ENCODE measurements at regions not wholly inside any gene's neighbourhood (a gene's known extent, or its start where the extent isn't known, plus 50 kb on each side); places are given as distances from the start of the nearest gene placed in this dataset.

DNA sequence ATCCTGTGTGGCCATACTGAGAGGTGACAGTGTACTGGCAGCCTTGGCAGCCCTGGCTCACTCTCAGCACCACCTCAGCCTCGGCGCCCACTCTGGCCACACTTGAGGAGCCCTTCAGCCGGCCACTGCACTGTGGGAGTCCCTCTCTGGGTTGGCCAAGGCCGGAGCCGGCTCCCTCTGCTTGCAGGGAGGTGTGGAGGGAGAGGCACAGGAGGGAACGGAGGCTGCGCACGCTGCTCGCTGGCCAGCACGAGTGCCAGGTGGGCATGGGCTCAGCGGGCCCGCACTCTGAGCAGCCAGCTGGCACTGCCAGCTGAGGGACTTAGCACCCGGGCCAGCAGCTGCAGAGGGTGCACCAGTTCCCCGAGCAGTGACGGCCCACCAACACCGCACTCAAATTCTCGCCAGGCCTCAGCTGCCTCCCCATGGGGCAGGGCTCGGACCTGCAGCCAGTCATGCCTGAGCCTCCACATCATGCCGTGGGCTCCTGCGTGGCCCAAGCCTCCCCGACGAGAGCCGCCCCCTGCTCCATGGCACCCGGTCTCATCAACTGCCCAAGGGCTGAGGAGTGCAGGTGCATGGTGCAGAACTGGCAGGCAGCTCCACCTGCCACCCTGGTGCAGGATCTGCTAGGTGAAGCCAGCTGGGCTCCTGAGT lies 184.4 kb upstream of the TOX3 start:
- Mint-ChIP-seq H3K27ac (no peak overlapping the region), H3K27me3 (no peaks in the 10 kb centered on the region), H3K9me3 (peaks cover 7% of the 10 kb centered on the region), H3K4me1 (no peaks in the 10 kb centered on the region), H3K36me3 (ENCODE audit: low read depth) (no peaks in the 10 kb centered on the region), H3K4me3 (no peak overlapping the region)
- CTCF ChIA-PET, result no interaction called here
- POLR2A ChIA-PET, result no interaction called here
- no peak for DNase-seq

DNA sequence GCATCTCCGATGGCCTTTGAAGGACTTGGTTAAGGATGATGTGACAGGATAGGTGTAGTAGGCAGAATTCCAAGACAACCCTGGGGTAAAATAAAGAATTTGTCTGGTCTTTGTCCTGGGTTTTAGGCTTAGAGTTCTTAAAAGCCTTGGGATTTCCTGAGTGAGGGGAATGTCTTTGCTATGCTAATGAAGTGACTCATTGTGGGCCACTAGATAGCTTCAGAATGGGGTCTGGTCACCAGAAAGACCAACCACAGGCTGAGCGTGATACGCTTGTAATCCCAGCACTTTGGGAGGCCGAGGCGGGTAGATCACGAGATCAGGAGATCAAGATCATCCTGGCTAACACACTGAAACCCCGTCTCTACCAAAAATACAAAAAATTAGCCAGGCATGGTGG lies 182.8 kb upstream of the TOX3 start:
- H3K27me3 Mint-ChIP-seq, result no peaks in the 10 kb centered on the region
- CTCF ChIA-PET, result no interaction called here
- H3K36me3 Mint-ChIP-seq (ENCODE audit: low read depth), result no peaks in the 10 kb centered on the region
- no peak for DNase-seq
- H3K4me1 Mint-ChIP-seq, result no peaks in the 10 kb centered on the region
- POLR2A ChIA-PET, result no interaction called here
- peaks cover 7% of the 10 kb centered on the region for H3K9me3 Mint-ChIP-seq
- no peak overlapping the region for H3K27ac Mint-ChIP-seq
- H3K4me3 Mint-ChIP-seq, result no peak overlapping the region

DNA sequence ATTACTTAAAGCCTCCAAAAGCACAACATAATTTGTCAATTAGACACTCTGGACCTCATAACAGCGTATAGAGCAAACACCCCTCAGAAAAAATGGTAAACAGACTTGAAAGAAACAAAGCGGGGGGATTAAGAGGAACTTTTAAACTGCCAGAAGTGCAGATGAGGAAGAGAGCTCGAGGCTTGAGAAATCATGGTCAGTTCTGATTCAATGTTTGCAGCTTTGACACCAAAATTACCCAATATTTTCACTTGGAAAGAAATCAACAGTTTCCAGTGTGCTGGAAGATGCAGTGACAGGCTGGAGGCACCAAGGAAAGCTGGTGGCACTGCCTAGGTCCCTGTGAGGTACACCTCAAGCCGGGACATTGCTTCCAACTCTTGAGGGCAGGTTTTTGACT lies 180.9 kb upstream of the TOX3 start:
- Mint-ChIP-seq H3K9me3 (peaks cover 9% of the 10 kb centered on the region), H3K36me3 (ENCODE audit: low read depth) (no peaks in the 10 kb centered on the region), H3K4me1 (no peaks in the 10 kb centered on the region), H3K27ac (no peak overlapping the region), H3K27me3 (no peaks in the 10 kb centered on the region), H3K4me3 (no peak overlapping the region)
- no peak for DNase-seq
- CTCF ChIA-PET, result interaction anchor here (0.5 kb wide), 1 partner anchor 920 kb away, joined by 4 read pairs; no protein-coding TSS in a partner anchor
- POLR2A ChIA-PET, result no interaction called here

DNA sequence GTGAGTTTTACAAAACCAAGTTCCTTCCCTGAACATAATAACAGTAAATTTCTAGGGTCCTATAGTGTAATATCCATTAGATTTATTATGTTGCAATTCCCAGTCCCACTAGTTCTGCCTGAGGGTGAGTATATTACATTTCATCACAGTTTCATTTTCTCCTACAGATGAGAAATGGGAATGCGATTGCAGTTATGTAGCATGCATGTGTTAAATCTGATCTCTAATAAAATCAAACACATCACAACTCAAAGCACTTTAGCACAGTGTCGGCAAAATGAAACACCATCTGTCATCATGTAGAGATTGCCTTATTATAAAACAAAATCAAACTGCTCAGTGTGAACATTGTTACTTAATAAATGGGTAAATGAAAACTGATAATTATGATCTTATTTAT lies 180.5 kb upstream of the TOX3 start:
- no peak overlapping the region for H3K27ac Mint-ChIP-seq
- ChIA-PET CTCF (interaction anchor here (0.5 kb wide), 1 partner anchor 920 kb away, joined by 4 read pairs; no protein-coding TSS in a partner anchor), POLR2A (no interaction called here)
- H3K4me3 Mint-ChIP-seq, result no peak overlapping the region
- H3K4me1 Mint-ChIP-seq, result no peaks in the 10 kb centered on the region
- H3K36me3 Mint-ChIP-seq (ENCODE audit: low read depth), result no peaks in the 10 kb centered on the region
- H3K9me3 Mint-ChIP-seq, result peaks cover 6% of the 10 kb centered on the region
- no peak for DNase-seq
- no peaks in the 10 kb centered on the region for H3K27me3 Mint-ChIP-seq

DNA sequence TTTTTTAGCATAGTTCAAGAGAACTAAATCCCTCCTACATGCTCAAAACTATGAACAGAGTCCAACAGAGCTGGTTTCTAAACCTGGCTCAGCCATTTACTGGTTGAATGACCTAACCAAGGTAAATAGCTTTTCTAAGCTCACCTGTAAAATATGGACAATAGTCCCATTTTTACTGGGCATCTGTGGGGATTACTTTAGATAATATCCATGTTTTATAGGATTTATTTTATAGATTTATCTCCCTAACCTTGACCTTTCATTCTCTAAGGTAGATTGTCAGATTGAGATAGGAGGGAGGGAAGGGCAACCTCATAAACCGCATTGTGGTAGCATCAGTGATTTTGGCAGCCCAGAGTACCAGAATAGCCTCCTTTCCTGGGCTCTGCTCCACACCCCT lies 178.5 kb upstream of the TOX3 start:
- no peaks in the 10 kb centered on the region for H3K27me3 Mint-ChIP-seq
- no peaks in the 10 kb centered on the region for H3K36me3 Mint-ChIP-seq (ENCODE audit: low read depth)
- H3K9me3 Mint-ChIP-seq, result peaks cover 6% of the 10 kb centered on the region
- H3K27ac Mint-ChIP-seq, result no peak overlapping the region
- POLR2A ChIA-PET, result no interaction called here
- no peak overlapping the region for H3K4me3 Mint-ChIP-seq
- DNase-seq, result no peak
- CTCF ChIA-PET, result no interaction called here
- H3K4me1 Mint-ChIP-seq, result no peaks in the 10 kb centered on the region

DNA sequence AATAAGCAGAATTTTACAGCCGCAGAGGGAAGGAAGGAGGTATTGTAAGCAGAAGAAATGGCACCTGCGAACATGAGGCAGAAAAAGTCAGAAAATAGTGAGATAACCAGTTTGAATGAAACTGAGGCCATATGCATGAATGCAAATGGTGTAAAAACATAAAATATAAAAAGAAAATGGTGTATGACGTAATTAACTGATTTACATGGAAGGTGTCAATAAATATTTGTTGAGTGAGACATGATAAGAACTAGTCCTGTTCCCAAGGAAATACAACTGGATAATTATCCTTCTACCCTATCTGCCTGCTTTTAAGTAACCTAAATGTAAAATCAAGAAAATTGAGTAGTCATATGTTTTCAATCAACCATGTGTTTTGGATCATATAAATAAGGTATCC lies 178.1 kb upstream of the TOX3 start:
- H3K9me3 Mint-ChIP-seq, result peaks cover 6% of the 10 kb centered on the region
- no peaks in the 10 kb centered on the region for H3K36me3 Mint-ChIP-seq (ENCODE audit: low read depth)
- POLR2A ChIA-PET, result no interaction called here
- no peak for DNase-seq
- no peaks in the 10 kb centered on the region for H3K27me3 Mint-ChIP-seq
- H3K4me3 Mint-ChIP-seq, result no peak overlapping the region
- no peaks in the 10 kb centered on the region for H3K4me1 Mint-ChIP-seq
- CTCF ChIA-PET, result no interaction called here
- H3K27ac Mint-ChIP-seq, result no peak overlapping the region

DNA sequence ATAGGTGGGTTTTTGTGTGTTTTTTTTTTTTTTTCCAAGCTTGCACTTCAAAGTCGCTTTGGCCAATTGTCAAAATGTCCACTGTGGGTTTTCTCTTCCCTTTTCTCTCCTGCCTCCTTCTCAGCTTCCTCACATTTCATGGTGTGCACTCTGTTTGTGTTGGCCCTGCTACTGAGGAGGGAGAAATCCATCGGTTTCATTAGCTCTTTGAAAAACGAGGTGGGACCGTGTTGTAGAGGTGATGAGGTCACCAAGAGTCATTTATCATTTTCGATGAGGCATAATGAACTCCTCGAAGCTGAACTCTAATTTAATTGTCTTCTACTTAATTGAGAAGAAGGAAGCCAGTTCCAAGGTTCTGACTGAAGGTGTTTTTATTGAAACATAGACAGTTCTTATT lies 174.4 kb upstream of the TOX3 start:
- no peak for DNase-seq
- Mint-ChIP-seq H3K9me3 (peaks cover 6% of the 10 kb centered on the region), H3K27ac (no peak overlapping the region), H3K4me3 (no peak overlapping the region), H3K27me3 (no peaks in the 10 kb centered on the region), H3K4me1 (no peaks in the 10 kb centered on the region), H3K36me3 (ENCODE audit: low read depth) (no peaks in the 10 kb centered on the region)
- POLR2A ChIA-PET, result no interaction called here
- CTCF ChIA-PET, result interaction anchor here (0.9 kb wide), 1 partner anchor 131 kb away, joined by 3 read pairs; no protein-coding TSS in a partner anchor

DNA sequence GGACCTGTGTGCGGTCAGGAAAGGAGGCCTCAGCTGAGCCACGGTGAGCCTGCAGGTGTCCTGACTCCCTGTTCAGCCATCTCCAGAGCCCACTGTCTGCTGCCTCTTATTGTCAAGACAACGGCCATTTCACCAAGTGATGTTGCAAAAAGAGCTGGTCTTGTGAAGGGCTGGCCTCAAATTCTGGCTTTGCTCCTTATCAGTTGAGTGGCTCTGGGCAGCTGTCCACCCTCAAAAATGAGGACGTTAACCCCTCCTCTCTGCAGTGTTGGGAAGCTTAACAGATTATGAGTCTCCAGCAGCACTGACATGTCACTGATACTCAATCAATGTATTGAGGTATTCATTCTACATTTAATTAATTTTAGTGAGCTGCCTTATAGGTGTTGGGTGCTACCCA lies 171.1 kb upstream of the TOX3 start:
- H3K9me3 Mint-ChIP-seq, result peaks cover 4% of the 10 kb centered on the region
- no peaks in the 10 kb centered on the region for H3K36me3 Mint-ChIP-seq (ENCODE audit: low read depth)
- no peak overlapping the region for H3K27ac Mint-ChIP-seq
- H3K4me3 Mint-ChIP-seq, result no peak overlapping the region
- no peaks in the 10 kb centered on the region for H3K27me3 Mint-ChIP-seq
- ChIA-PET POLR2A (no interaction called here), CTCF (no interaction called here)
- no peak for DNase-seq
- no peaks in the 10 kb centered on the region for H3K4me1 Mint-ChIP-seq

DNA sequence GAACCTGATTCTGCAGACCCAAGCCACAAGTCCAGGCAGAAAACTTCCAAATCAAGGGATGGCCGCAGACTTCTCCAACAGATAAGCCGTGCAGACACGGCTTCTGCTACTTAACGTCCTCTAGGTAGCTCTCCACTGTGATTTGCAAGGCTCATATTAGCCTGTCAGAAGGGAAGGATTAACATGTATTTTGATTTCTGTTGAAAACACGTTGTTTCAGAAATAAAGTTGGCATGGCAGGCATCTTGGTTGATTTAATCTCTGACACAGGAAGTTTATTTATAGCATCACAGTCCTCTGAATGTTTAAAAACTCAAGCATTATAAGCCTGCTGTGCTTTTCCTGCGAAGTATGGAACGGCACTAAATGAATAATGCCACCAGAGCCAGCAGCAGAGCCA lies 166.8 kb upstream of the TOX3 start:
- H3K27me3 Mint-ChIP-seq, result no peaks in the 10 kb centered on the region
- DNase-seq, result no peak
- no peaks in the 10 kb centered on the region for H3K4me1 Mint-ChIP-seq
- POLR2A ChIA-PET, result no interaction called here
- CTCF ChIA-PET, result no interaction called here
- no peak overlapping the region for H3K4me3 Mint-ChIP-seq
- H3K36me3 Mint-ChIP-seq (ENCODE audit: low read depth), result no peaks in the 10 kb centered on the region
- H3K9me3 Mint-ChIP-seq, result no peaks in the 10 kb centered on the region
- no peak overlapping the region for H3K27ac Mint-ChIP-seq

DNA sequence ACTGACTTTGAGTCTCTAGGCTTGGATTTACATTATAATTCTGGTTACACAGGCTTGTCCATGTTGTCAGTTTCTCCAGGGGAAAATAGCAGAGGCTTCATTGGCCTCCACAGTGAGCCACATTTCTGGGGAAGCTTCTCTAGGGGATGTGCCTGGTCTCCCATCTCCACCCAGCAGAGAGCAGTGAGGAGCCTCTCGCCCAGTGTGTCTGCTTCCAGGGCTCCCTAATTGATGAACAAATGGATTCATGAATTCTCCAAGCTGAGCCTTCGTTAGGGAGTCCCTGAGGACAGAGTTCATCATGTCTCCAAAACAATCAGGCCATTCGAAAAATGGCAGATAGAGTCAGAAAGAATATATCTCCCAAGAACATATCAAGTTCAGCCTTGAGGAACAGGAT lies 162.4 kb upstream of the TOX3 start:
- no peak for DNase-seq
- no peaks in the 10 kb centered on the region for H3K4me1 Mint-ChIP-seq
- H3K27ac Mint-ChIP-seq, result no peak overlapping the region
- CTCF ChIA-PET, result no interaction called here
- H3K9me3 Mint-ChIP-seq, result no peaks in the 10 kb centered on the region
- POLR2A ChIA-PET, result no interaction called here
- H3K4me3 Mint-ChIP-seq, result no peak overlapping the region
- no peaks in the 10 kb centered on the region for H3K36me3 Mint-ChIP-seq (ENCODE audit: low read depth)
- H3K27me3 Mint-ChIP-seq, result no peaks in the 10 kb centered on the region

DNA sequence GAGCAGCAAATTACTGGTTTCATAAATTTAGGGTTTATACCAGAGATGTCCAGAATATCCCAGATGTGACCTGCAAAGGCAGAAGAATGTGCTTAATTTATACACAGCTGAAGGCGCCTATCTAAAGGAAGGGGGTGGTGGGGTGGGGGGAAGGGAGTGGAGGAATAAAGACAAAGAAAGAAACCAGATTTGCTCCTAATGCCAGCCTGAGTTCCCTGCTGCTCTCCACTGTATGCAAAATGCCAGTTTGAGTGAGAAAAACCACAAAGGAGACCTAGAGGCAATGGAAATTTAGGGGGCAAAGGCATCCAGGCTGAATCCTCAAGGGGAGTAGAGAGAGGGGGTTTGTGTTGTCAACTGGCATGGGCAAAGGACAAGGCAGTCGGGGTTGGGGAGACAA lies 161.5 kb upstream of the TOX3 start:
- Mint-ChIP-seq H3K4me3 (no peak overlapping the region), H3K9me3 (no peaks in the 10 kb centered on the region), H3K36me3 (ENCODE audit: low read depth) (no peaks in the 10 kb centered on the region), H3K27me3 (no peaks in the 10 kb centered on the region), H3K27ac (no peak overlapping the region), H3K4me1 (no peaks in the 10 kb centered on the region)
- no peak for DNase-seq
- POLR2A ChIA-PET, result no interaction called here
- CTCF ChIA-PET, result no interaction called here

DNA sequence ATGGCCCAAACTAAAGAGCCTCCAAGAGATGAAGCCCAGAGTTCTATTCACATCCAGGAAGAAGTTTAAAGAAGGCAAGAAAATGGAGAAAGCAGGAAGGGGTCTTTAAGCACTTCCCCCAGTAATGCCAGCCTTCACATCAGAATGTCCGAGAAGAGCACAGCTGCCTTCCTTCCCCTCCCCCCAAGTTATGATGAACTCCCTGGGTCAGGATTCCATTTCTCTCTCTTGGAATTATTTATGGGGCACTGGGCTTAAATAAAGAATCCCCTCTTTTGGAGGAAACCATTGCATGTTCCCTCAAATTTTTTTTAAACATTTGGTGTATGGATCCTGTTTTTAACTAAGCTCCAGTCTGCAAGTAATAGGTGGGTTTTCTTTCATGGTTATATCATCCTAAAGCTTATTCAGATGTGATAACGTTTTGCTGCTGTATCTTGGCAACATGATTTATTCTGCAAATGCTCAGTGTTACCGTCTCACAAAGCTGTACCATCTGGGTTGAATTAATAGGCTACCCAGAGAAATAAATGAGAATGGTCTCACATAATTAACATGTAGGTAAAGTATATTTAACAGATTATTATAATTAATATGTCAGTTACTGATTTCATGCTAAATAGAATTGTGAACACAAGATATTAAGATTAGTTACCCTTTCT lies 160.9 kb upstream of the TOX3 start:
- DNase-seq, result no peak
- CTCF ChIA-PET, result no interaction called here
- POLR2A ChIA-PET, result no interaction called here
- Mint-ChIP-seq H3K9me3 (no peaks in the 10 kb centered on the region), H3K36me3 (ENCODE audit: low read depth) (no peaks in the 10 kb centered on the region), H3K27ac (no peak overlapping the region), H3K4me3 (no peak overlapping the region), H3K27me3 (no peaks in the 10 kb centered on the region), H3K4me1 (no peaks in the 10 kb centered on the region)

DNA sequence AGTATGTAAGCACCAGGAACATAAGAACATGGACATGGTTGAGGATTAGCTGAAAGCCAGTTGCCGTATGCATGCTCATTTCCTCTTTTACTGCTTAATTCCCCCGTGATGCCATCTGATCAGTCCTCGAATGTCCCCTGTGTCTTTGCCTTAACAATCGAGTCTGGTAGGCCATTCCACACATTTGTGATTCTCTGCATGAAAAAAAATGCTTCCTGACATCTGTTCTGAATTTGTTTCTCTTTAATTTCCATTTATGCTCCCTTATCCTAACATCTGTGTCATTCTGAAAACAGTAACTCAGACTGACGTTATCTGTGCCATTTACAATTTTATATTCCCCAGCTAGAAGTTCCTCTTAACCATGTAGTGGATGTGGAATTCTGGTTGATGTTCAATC lies 158.2 kb upstream of the TOX3 start:
- POLR2A ChIA-PET, result no interaction called here
- no peaks in the 10 kb centered on the region for H3K36me3 Mint-ChIP-seq (ENCODE audit: low read depth)
- no peak overlapping the region for H3K4me3 Mint-ChIP-seq
- DNase-seq, result no peak
- H3K27me3 Mint-ChIP-seq, result no peaks in the 10 kb centered on the region
- no peaks in the 10 kb centered on the region for H3K4me1 Mint-ChIP-seq
- CTCF ChIA-PET, result no interaction called here
- no peaks in the 10 kb centered on the region for H3K9me3 Mint-ChIP-seq
- H3K27ac Mint-ChIP-seq, result no peak overlapping the region

DNA sequence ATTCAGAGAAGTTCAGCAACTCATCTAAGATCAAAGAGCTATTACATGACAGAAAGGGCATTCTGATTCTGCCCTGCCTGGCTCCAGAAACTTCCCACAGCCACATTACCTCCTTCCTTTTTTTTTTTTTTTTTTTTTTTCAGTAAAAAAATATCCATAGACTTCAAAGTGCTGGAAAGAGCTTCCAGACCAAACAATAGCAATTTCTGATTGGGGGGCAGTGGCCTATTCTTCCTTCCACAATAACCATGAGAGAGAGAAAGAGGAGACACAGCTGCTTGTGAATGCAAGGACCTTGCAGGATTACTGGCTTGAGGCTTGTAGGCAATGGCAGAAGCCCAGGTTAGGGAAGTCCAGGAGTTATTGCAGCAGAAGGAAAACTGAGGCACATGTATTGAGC lies 151.0 kb upstream of the TOX3 start:
- H3K4me3 Mint-ChIP-seq, result no peak overlapping the region
- POLR2A ChIA-PET, result no interaction called here
- DNase-seq, result no peak
- no peaks in the 10 kb centered on the region for H3K27me3 Mint-ChIP-seq
- no peaks in the 10 kb centered on the region for H3K4me1 Mint-ChIP-seq
- H3K9me3 Mint-ChIP-seq, result peaks cover 12% of the 10 kb centered on the region
- no peaks in the 10 kb centered on the region for H3K36me3 Mint-ChIP-seq (ENCODE audit: low read depth)
- CTCF ChIA-PET, result no interaction called here
- H3K27ac Mint-ChIP-seq, result no peak overlapping the region

Measured in activated CD4-positive, alpha-beta T cell treated with anti-CD3 and anti-CD28 coated beads, Interleukin-2, amount 10 ng/mL, durations not matched to agents 7 days and 5 days (primary cell).